ENCODE measurements at regions not wholly inside any gene's neighbourhood (a gene's known extent, or its start where the extent isn't known, plus 50 kb on each side); places are given as distances from the start of the nearest gene placed in this dataset.

DNA sequence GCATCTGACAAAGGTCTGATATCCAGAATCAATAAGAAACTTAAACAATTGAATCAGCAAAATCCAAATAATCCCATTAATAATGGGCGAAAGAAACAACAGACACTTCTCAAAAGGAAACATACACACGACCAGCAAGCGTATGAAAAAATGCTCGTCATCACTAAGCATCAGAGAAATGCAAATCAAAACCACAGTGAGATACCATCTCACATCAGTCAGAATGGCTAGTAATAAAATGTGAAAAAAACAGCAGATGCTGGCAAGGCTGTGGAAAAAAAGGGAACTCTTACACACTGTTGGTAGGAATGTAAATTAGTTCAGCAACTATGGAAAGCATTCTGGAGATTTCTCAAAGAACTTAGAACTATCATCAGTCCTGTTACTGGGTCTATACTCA, 496.7 kb downstream of the SH2D4B start:
- TF ChIP-seq, protein P1, sequence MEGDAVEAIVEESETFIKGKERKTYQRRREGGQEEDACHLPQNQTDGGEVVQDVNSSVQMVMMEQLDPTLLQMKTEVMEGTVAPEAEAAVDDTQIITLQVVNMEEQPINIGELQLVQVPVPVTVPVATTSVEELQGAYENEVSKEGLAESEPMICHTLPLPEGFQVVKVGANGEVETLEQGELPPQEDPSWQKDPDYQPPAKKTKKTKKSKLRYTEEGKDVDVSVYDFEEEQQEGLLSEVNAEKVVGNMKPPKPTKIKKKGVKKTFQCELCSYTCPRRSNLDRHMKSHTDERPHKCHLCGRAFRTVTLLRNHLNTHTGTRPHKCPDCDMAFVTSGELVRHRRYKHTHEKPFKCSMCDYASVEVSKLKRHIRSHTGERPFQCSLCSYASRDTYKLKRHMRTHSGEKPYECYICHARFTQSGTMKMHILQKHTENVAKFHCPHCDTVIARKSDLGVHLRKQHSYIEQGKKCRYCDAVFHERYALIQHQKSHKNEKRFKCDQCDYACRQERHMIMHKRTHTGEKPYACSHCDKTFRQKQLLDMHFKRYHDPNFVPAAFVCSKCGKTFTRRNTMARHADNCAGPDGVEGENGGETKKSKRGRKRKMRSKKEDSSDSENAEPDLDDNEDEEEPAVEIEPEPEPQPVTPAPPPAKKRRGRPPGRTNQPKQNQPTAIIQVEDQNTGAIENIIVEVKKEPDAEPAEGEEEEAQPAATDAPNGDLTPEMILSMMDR (IDR thresholded peaks at IDR 0.05; ENCODE audit: low read depth, low read length) = no peak
- TF ChIP-seq MYC (IDR thresholded peaks at IDR 0.05; ENCODE audit: low read depth, low read length) (no peak), POLR2A (IDR thresholded peaks at IDR 0.05; ENCODE audit: extremely low read depth, insufficient read length) (no peak)
